Thyroid gland (tissue), 4 donors: ENCODE measurements at regions not wholly inside any gene's neighbourhood (a gene's known extent, or its start where the extent isn't known, plus 50 kb on each side); places are given as distances from the start of the nearest gene placed in this dataset.

Experiments
- POLR2A ChIP-seq, 2 donors: fragments of 450-650 bp; IDR thresholded peaks; one replicate each; pipeline ENCODE4 v1.6.1; 2017; ENCODE audit warnings: antibody characterized with exemption in 2 of 2, mild to moderate bottlenecking in 2 of 2, moderate library complexity in 1 of 2
- TF ChIP-seq, protein P1 (sequence below), 6 experiments: fragments of 200-600 bp in 3 of 6; fragments of 450-650 bp in 3 of 6; sonication (generic) in 3 of 6; IDR thresholded peaks; one replicate each; pipeline ENCODE4 v1.5.1; 2016 to 2019; ENCODE audit warnings: antibody characterized with exemption in 6 of 6, mild to moderate bottlenecking in 2 of 6, inconsistent platforms in 1 of 6, moderate library complexity in 1 of 6

DNA sequence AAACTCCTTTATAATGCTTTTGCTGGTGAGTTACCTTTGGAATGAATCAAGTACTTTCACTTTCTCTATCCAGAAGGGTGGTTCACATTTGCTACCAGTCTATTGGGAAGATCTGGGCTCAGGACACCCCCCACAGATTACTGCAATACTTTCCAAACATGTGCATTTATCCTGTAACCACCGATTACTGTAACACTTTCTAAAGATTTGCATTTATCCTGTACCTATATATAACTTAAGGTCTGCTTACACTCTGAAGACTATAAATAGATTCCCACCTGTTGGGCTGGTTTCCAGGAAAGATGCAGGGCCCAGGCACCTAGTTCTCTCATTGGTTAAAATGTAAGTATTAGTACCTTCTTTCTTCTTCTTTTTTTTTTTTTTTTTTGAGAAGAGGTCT is 113.0 kb upstream of the NEDD4L start:
- no peak for TF ChIP-seq POLR2A (IDR thresholded peaks at IDR 0.05)
- TF ChIP-seq, protein P1, sequence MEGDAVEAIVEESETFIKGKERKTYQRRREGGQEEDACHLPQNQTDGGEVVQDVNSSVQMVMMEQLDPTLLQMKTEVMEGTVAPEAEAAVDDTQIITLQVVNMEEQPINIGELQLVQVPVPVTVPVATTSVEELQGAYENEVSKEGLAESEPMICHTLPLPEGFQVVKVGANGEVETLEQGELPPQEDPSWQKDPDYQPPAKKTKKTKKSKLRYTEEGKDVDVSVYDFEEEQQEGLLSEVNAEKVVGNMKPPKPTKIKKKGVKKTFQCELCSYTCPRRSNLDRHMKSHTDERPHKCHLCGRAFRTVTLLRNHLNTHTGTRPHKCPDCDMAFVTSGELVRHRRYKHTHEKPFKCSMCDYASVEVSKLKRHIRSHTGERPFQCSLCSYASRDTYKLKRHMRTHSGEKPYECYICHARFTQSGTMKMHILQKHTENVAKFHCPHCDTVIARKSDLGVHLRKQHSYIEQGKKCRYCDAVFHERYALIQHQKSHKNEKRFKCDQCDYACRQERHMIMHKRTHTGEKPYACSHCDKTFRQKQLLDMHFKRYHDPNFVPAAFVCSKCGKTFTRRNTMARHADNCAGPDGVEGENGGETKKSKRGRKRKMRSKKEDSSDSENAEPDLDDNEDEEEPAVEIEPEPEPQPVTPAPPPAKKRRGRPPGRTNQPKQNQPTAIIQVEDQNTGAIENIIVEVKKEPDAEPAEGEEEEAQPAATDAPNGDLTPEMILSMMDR (IDR thresholded peaks at IDR 0.05), result no peak
